Kidney epithelial cell (primary cell): ENCODE measurements at regions not wholly inside any gene's neighbourhood (a gene's known extent, or its start where the extent isn't known, plus 50 kb on each side); places are given as distances from the start of the nearest gene placed in this dataset.

ENCODE experiments used
- DNase-seq: peaks from one replicate; pipeline ENCODE4 v3.0.0-alpha.2; 2010; ENCODE audit warnings: low read depth
- H3K27me3 ChIP-seq: 2 replicates; pipeline ENCODE4 v1.6.0; 2011; ENCODE audit warnings: low read length; ENCODE audit not compliant: control insufficient read depth, insufficient read depth
- H3K36me3 ChIP-seq: 2 replicates; pipeline ENCODE4 v1.5.1; 2011; ENCODE audit warnings: low read length; ENCODE audit not compliant: control insufficient read depth, insufficient read depth
- H3K4me3 ChIP-seq: 2 replicates; pipeline ENCODE4 v1.5.1; 2011; ENCODE audit warnings: low read depth, mild to moderate bottlenecking, control low read depth, low read length
- TF ChIP-seq, protein P1 (sequence below): IDR thresholded peaks from 2 replicates; pipeline ENCODE4 v1.5.1; 2011; ENCODE audit warnings: mild to moderate bottlenecking, moderate library complexity, low read length, control low read depth, inconsistent platforms; ENCODE audit not compliant: insufficient read depth, poor library complexity, severe bottlenecking

DNA sequence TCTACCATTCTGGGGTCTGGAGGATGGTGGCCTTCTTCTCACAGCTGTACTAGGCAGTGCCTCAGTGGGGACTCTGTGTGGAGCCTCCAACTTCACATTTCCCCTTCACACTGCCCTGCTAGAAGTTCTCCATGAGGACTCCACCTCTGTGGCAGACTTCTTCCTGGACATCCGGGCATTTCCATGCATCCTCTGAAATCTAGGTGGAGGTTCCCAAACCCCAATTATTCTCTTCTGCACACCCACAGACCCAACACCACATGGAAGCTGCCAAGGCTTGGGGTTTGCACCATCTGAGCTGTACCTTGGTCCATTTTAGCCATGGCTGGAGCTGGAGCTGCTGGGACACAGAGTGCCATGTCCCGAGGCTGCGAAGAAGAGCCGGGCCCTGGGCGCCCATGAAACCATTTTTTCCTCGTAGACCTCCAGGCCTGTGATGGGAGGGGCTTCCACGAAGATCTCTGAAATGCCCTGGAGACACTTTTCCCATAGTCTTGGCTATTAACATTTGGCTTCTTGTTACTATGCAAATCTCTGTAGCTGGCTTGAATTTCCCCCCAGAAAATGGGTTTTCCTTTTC, 170.5 kb downstream of the FOXD2 start:
- TF ChIP-seq, protein P1, sequence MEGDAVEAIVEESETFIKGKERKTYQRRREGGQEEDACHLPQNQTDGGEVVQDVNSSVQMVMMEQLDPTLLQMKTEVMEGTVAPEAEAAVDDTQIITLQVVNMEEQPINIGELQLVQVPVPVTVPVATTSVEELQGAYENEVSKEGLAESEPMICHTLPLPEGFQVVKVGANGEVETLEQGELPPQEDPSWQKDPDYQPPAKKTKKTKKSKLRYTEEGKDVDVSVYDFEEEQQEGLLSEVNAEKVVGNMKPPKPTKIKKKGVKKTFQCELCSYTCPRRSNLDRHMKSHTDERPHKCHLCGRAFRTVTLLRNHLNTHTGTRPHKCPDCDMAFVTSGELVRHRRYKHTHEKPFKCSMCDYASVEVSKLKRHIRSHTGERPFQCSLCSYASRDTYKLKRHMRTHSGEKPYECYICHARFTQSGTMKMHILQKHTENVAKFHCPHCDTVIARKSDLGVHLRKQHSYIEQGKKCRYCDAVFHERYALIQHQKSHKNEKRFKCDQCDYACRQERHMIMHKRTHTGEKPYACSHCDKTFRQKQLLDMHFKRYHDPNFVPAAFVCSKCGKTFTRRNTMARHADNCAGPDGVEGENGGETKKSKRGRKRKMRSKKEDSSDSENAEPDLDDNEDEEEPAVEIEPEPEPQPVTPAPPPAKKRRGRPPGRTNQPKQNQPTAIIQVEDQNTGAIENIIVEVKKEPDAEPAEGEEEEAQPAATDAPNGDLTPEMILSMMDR = no peak
- DNase-seq = no peak
- H3K4me3 ChIP-seq = no peak overlapping the region
- no peaks in the 10 kb centered on the region for H3K27me3 ChIP-seq
- no peaks in the 10 kb centered on the region for H3K36me3 ChIP-seq

DNA sequence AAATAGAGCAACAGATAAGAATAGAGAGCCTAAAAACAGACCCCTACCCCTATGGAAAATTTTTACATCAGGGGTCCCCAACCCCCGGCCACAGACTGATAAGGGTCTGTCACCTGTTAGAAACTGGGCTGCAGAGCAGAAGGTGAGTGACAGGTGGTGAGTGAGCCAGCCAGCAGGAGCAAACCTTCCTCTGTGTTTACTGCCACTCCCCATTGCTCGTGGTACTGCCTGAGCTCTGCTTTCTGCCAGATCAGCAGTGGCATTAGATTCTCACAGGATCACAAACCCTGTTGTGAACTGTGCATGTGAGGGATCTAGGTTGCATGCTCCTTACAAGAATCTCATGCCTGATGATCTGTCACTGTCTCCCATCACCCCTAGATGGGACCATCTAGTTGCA, 174.1 kb downstream of the FOXD2 start:
- no peaks in the 10 kb centered on the region for H3K36me3 ChIP-seq
- H3K27me3 ChIP-seq = no peaks in the 10 kb centered on the region
- TF ChIP-seq, protein P1 = no peak
- no peak for DNase-seq
- H3K4me3 ChIP-seq = no peak overlapping the region

DNA sequence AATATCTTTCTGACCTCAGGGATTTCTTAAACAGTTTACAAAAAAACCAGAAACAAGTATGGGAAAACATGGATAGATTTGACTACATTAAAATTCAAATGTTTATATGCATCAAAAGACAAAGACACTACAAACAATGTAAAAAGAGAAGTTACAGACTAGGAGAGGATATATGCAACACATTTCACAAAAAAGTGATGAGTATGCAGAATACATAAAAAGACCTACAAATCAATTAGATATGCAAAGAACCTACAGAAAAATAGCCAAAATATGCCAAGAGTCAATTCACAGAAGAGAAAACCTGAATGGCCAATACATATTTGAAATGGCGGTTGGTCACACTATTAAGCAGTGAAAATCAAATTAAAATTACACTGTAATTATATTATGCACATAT, 175.0 kb downstream of the FOXD2 start:
- no peak overlapping the region for H3K4me3 ChIP-seq
- no peak for DNase-seq
- no peaks in the 10 kb centered on the region for H3K27me3 ChIP-seq
- TF ChIP-seq, protein P1 = no peak
- H3K36me3 ChIP-seq = no peaks in the 10 kb centered on the region

DNA sequence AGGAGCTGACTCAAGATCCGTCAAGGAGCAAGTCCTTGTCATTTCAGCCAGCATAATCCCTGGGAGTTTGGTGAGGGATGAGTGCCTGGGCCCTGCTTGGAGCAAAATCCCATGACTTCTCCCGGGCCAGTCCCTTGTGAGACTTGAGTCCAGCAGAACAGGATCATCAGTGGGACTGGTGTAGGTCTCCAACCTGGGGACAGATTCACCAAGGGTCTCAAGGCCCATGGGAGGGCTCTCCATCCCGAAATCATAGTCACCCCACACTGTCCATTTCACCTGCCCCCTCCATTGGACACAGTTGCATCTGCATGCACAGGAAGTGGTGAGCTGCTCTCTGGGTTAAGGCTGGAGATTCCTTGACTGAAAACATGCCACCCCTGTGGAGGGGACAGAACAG, 178.2 kb downstream of the FOXD2 start:
- H3K4me3 ChIP-seq = no peak overlapping the region
- no peaks in the 10 kb centered on the region for H3K27me3 ChIP-seq
- TF ChIP-seq, protein P1 = no peak
- H3K36me3 ChIP-seq = no peaks in the 10 kb centered on the region
- DNase-seq = no peak

DNA sequence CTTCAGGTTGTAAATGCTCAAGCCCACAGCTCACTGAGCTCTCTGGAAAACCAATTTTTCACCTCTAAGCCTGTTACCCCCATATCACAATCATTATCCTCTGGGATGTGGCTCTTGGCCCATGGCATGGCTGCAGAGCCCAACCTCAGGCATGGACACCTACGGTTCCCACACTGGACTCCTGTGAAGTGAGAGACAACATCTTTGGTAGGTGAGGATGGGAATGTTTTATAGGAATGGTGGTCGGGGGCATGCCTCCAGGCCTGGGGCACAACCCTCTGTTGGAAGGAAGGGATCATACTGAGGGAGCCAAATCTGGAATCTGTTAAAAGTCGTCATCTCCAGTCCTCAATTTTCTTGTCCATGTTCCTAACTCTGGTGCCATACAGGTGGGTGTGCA, 179.1 kb downstream of the FOXD2 start:
- Histone ChIP-seq H3K4me3 (no peak overlapping the region), H3K36me3 (no peaks in the 10 kb centered on the region), H3K27me3 (no peaks in the 10 kb centered on the region)
- TF ChIP-seq, protein P1 = no peak
- DNase-seq = no peak
